Endothelial cell (in vitro differentiated cells): ENCODE measurements at regions not wholly inside any gene's neighbourhood (a gene's known extent, or its start where the extent isn't known, plus 50 kb on each side); places are given as distances from the start of the nearest gene placed in this dataset.

Experiments
- DNase-seq: peaks from one replicate; pipeline ENCODE4 v3.0.0; 2021; ENCODE audit warnings: low spot score
- H3K27ac Mint-ChIP-seq: one replicate; pipeline ENCODE4 v1.8.0; 2021; ENCODE audit warnings: mixed read lengths, inconsistent platforms; ENCODE audit not compliant: unreplicated experiment
- H3K27me3 Mint-ChIP-seq: one replicate; pipeline ENCODE4 v1.8.0; 2021; ENCODE audit warnings: mild to moderate bottlenecking, moderate library complexity, mixed read lengths, inconsistent platforms; ENCODE audit not compliant: unreplicated experiment
- H3K36me3 Mint-ChIP-seq: one replicate; pipeline ENCODE4 v1.8.0; 2021; ENCODE audit warnings: mild to moderate bottlenecking, low read depth, mixed read lengths, inconsistent platforms; ENCODE audit not compliant: unreplicated experiment
- H3K4me1 Mint-ChIP-seq: one replicate; pipeline ENCODE4 v1.8.0; 2021; ENCODE audit warnings: mild to moderate bottlenecking, mixed read lengths, inconsistent platforms; ENCODE audit not compliant: unreplicated experiment
- H3K4me3 Mint-ChIP-seq: one replicate; pipeline ENCODE4 v1.8.0; 2021; ENCODE audit warnings: mild to moderate bottlenecking, mixed read lengths, inconsistent platforms; ENCODE audit not compliant: unreplicated experiment
- H3K9me3 Mint-ChIP-seq: one replicate; pipeline ENCODE4 v1.8.0; 2021; ENCODE audit warnings: mixed read lengths, inconsistent platforms; ENCODE audit not compliant: unreplicated experiment
- CTCF ChIP-seq: fragments of 200-600 bp; sonication (generic); IDR thresholded peaks from one replicate; pipeline ENCODE4 v1.5.0; 2021; ENCODE audit warnings: antibody characterized with exemption; ENCODE audit not compliant: unreplicated experiment

- Mint-ChIP-seq H3K27me3 (no peaks in the 10 kb centered on the region), H3K36me3 (no peaks in the 10 kb centered on the region), H3K4me1 (no peaks in the 10 kb centered on the region), H3K4me3 (no peak overlapping the region), H3K27ac (no peak overlapping the region), H3K9me3 (no peaks in the 10 kb centered on the region)
- DNase-seq: no peak
- no peak for TF ChIP-seq CTCF
Observed at GRCh38 chr5:143692342-143692741, 119.6 kb upstream of the HMHB1 start.

GRCh38 chr5:143691945-143692290, 120.0 kb upstream of the HMHB1 start:
- H3K36me3 Mint-ChIP-seq: no peaks in the 10 kb centered on the region
- no peak overlapping the region for H3K4me3 Mint-ChIP-seq
- H3K4me1 Mint-ChIP-seq: no peaks in the 10 kb centered on the region
- H3K27me3 Mint-ChIP-seq: no peaks in the 10 kb centered on the region
- TF ChIP-seq CTCF: no peak
- DNase-seq: no peak
- H3K9me3 Mint-ChIP-seq: no peaks in the 10 kb centered on the region
- no peak overlapping the region for H3K27ac Mint-ChIP-seq

- no peaks in the 10 kb centered on the region for H3K27me3 Mint-ChIP-seq
- no peak for DNase-seq
- no peak overlapping the region for H3K4me3 Mint-ChIP-seq
- H3K36me3 Mint-ChIP-seq: no peaks in the 10 kb centered on the region
- H3K9me3 Mint-ChIP-seq: no peaks in the 10 kb centered on the region
- TF ChIP-seq CTCF: no peak
- no peak overlapping the region for H3K27ac Mint-ChIP-seq
- no peaks in the 10 kb centered on the region for H3K4me1 Mint-ChIP-seq
Observed at GRCh38 chr5:143691287-143691944, 120.5 kb upstream of the HMHB1 start.

- no peaks in the 10 kb centered on the region for H3K36me3 Mint-ChIP-seq
- no peak overlapping the region for H3K27ac Mint-ChIP-seq
- H3K4me3 Mint-ChIP-seq: no peak overlapping the region
- no peaks in the 10 kb centered on the region for H3K4me1 Mint-ChIP-seq
- TF ChIP-seq CTCF: no peak
- no peaks in the 10 kb centered on the region for H3K27me3 Mint-ChIP-seq
- no peaks in the 10 kb centered on the region for H3K9me3 Mint-ChIP-seq
- DNase-seq: no peak
Observed at GRCh38 chr5:143687604-143688003, 124.4 kb upstream of the HMHB1 start.

- Mint-ChIP-seq H3K27ac (no peak overlapping the region), H3K9me3 (no peaks in the 10 kb centered on the region), H3K4me1 (no peaks in the 10 kb centered on the region), H3K4me3 (no peak overlapping the region), H3K27me3 (no peaks in the 10 kb centered on the region), H3K36me3 (no peaks in the 10 kb centered on the region)
- no peak for TF ChIP-seq CTCF
- DNase-seq: no peak
Observed at GRCh38 chr5:143685246-143685815, 126.6 kb upstream of the HMHB1 start.
